Effector CD8-positive, alpha-beta T cell (primary cell): ENCODE measurements at regions not wholly inside any gene's neighbourhood (a gene's known extent, or its start where the extent isn't known, plus 50 kb on each side); places are given as distances from the start of the nearest gene placed in this dataset.
"Not testable (repeated sequence)": the region's sequence is repeated elsewhere in the genome, so short reads cannot be mapped to it uniquely, and the experiment has no call there.

Source experiments
- DNase-seq: peaks from one replicate; lab custom pipeline; 2025; lab: John Stamatoyannopoulos, UW

DNA sequence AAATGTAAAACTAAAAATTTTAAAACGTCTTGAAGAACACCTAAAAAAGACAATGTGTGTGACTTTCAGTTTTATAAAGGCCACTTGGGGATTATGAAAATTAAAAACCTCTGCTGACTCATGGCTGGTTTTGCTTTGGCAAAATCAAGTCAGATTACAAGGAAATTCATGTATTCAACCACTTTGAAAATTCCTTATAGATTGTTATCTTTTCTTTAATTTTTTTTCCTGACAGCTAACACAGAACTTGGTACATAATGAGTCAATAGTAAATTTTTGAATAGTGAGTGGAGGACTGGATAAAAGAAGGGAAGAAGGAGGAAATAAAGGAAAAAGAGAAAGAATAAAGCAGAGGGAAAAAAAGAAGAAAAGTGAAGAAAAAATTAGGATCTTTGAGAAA lies 1774.7 kb upstream of the ACO1 start:
- DNase-seq: no peak

DNA sequence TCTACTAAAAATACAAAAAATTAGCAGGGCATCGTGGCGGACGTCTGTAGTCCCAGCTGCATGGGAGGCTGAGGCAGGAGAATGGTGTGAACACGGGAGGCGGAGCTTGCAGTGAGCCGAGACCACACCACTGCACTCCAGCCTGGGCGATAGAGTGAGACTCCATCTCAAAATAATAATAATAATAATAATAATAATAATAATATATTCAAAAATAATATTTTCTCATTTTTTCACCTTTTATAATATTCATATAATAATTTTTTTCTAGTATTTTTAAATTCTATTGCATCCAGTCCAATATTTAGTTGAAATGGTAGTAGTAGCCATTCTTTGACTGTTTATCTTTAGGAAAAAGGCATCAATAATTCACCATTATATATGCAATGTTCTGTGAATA lies 1767.7 kb upstream of the ACO1 start:
- not testable (repeated sequence) for DNase-seq

DNA sequence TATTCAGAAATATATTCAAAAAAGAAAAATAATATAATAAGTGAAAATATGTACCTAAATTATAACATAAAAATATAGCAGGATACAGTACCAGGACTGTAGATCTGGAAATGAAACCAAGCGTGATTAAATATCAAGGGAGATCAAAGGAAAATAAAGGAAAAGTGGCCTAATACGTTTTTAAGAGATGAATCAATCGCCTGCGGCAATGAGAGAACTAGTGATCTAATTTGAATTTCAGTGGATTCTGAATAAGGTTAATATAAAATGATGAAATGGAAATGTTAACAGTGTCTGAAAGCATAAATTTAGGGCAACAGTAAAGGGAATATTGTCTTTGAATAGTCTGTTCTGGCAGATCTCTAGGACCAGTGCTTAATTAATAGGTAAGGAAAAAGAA lies 1761.9 kb upstream of the ACO1 start:
- DNase-seq: no peak

DNA sequence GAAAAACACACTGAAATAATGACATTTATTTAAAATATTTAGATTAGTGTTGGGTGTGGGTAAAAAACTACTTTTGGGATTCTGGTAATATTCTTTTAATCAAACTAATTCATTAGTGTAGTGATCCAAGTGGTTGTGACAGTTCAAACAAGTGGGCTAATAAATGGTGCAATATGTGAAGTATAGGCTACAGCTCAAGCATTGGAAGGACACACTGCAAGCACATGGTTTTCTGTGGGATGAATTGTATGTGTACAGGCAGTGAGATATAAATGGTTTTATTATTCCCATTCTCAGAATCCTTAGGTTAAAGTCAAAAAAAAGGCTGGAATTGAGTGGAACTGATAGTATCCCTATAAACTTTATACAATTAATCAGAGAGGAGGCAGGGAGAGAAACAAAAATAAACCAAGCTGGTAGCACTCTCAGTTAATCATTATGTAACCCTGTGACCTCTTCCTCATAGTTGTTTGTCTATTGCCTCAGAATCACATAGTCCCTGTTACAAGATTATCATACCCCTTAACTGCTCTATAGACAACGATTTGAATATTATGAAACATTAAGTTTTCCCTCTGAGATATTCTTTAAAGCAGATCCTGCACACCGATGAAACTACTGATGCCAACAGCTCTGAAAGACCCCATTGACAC lies 1755.4 kb upstream of the ACO1 start:
- no peak for DNase-seq

DNA sequence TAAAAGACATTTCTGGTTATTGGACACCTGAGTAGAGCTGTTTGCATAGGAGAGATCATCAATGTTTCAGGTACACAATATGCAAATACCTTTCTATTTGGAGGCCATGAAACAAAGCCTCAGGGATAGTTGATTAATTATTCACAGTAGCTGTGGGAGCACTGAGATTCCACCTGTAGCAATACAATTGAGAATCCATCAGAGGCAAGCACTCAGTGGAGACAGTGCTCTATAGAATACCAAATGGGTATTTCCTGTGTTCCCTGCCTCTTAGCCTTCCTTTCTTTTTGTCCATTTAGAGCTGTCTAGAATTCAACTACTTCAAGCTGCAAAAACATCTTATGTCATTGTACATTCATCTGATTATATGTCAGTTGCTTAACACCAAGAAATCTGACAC lies 1754.0 kb upstream of the ACO1 start:
- DNase-seq: no peak

DNA sequence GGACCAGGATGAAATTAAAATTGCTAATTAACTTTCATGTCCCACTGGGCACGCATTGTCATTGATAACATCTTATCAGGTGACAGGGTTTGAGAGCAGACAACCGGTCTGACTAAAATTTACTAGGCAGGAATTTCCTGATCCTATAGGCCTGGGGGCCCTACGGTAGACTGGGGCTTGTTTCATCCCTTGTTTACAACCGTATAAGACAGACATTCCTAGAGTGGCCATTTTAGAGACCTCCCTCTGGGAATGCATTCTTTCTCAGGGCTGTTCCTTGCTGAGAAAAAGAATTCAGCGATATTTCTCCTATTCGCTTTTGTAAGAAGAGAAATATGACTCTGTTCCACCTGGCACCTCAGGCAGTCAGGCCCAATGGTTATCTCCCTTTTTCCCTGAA lies 1737.8 kb upstream of the ACO1 start:
- not testable (repeated sequence) for DNase-seq

DNA sequence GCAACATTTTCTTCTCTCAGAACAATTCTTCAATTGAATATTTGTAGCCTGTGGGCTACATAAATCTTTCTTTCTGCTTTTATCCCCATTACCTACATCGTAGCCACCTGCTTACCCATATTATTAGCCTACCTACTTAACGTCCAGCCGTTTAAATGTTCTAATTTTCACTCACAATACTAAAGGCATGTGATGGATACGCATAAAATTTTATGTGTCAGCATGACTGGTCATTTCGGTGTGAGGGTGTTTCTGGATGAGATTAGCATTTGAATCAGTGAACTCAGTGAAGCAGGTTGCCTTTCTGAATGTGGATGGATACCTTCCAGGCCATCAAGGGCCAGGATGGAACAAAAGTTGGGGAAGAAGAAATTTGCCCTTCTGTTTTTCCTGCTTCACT lies 1722.5 kb upstream of the ACO1 start:
- DNase-seq: no peak

DNA sequence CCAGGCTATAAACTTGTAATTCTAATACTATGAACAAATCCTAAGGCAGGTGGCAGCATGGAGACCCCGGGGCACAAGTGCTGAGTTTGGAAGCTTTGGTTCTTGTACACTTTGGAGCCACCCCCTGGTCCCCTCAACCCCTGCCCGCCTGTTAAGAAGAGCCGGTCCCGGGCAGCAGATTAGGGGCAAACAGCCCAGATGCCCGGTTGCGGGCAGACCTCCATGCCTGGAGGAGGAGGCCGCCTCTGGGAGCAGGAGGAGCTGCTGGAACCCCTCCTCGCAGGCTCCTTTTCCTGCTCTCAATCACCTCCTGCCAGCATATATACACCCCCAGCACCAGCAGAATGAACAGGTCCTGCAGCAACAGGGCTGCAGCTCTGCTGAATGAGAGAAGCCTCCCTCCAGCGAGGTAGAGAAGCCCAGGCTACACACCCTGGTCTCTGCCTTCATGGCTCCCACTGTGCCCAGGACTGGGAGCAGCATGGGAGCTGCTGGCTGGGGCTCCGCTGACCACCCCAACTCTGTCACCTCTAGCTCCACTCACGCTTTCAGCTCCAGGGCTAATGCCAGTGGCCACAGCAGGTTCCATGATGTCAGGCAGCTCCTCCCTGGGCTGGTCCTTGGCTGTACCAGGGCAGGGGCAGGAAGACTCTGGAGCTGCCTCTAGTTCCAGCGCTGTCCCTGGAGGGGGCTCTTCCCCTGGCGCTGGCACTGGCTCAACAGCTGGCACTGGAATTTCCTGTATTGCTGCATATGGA lies 1713.5 kb upstream of the ACO1 start:
- no peak for DNase-seq

DNA sequence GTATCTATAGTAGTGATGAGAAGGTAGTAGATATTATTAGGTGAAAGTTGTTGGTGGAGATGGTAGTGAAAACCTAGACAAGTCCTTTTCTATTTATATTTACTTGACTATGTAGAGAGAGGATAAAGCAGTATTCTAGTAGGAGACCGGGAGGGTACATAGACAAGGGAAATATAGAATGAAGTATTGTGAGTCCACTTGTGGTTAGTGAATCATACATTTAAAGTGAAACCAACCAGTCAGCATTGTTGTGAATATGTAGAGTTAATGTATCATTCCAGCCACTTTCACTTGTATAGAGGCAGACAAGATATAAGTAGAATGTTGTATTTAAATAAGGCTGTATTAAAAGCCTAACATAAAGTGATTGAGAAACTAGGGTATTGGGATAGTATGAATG lies 1711.3 kb upstream of the ACO1 start:
- no peak for DNase-seq

DNA sequence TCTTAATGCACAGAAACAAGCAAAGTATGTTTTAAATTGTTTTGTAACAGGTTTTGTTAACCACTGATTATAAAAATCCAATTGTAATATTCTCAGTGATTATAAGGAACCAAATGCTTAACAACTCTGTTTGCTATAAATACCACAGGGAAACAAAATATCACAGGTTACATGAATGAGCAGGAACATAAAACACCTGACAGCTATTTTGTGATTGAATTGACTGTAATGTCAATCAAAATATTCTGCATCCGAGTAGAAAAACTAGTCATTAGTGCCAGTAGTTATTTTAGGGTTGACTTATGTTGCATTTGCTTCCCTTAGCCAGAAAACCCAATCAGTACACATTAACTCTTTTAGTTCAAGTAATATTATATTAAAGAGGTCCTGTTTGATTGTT lies 1707.8 kb upstream of the ACO1 start:
- no peak for DNase-seq

DNA sequence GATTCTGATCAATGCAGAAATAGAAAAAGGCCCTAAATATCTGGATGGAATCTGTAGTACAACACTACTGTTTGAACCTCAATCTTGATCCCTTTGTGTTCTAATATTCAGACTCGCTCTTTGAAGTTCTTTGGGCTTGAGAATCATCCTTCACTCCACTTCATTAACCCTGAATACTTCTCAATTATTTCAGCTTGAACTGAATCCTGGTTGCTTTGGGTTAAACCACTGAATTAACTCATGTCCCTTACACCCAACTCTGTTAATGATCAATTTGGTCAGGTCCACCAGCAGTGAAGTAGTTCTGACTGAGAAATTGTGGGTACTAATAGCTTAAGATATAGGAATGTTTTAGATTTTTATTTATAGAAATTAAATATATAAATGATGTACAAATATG lies 1707.2 kb upstream of the ACO1 start:
- no peak for DNase-seq

DNA sequence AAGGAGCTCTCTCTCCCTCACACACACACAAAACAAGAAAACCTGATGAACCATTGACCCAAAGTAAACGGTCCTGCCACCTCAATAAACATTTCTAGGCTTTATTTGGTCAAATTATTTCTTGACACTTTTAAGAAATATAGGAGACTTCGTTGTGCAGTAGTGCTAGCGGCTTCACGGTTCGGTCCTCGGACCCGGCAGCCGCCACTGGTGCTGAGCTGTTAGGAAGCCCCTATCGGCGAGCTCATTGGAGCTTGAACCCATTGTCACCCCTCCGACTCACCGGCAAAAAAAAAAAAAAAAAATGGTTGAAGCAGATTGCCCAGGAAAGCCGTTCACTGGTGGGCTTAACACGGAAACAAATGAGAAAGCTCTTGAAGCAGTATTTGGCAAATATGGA lies 1695.6 kb upstream of the ACO1 start:
- no peak for DNase-seq

DNA sequence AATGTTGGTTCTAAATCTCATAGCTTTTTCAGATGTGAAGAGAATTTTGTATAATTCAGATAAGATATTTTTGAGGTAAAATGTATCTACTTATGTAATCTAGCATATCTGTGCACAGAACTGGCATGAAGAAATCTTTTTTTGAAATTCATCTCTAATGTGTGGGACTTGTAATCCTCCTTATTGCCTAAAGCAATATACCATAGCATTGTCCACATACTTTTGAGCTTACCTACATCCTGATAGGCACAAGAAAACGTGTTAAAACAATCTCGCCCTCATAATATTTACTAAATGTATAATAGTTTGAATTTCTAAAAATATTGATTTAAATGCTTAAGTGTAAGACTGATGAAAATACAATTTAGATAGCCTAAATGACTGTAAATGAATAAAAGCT lies 1686.5 kb upstream of the ACO1 start:
- no peak for DNase-seq

DNA sequence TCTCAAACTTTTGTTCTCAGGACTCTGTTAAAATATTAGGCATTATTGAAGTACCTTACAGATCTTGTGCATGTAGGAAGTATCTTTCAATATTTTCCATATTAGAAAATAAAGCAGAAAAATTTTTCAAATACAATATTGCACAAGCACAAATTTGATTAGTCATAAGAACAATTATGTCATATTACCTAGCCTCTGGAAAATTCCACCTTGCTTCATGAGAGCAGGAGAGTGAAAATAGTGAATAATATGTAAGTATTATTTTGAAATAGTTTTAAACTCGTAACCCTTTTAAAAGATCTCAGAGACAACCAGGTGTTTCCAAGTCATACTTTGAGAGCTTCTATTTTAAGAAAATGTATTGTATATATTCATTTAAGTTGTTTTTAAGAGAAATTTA lies 1672.9 kb upstream of the ACO1 start:
- no peak for DNase-seq

DNA sequence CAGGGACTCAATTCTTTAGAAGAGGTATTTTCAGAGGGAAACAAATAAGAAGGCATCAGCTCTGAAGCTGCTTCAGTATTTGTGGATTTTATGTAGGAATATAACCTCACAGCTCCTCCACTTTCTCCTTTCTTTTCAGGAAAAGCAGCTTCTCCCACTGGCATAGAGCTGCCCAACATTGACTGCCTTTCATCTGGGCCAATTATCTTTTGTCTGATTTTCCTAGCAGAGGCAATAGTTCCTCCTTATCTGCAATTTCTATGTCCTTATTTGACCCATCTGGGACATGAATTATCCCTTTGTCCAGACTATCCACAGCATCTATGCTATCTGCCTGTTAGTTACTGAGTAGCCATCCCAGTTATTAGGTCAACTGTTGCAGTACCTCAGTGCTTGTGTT lies 1671.2 kb upstream of the ACO1 start:
- DNase-seq: no peak

DNA sequence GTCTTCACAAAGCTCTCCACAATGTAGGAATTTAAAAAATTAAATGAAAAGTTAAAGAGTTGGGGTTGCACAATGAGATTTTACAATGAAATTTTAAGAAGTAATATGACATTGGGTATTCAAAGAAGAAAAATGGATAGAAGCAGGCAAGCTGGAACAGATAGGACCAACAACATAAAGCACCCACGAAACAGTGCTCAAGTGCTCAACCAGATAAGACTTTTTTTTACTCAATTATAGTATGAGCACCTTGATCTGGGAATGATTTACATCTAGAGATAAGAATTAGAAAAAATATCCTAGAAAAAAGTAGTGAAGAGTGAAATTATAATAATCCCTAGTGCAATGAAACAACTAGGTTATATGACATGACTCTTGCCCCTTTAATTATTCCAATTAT lies 1670.1 kb upstream of the ACO1 start:
- no peak for DNase-seq

DNA sequence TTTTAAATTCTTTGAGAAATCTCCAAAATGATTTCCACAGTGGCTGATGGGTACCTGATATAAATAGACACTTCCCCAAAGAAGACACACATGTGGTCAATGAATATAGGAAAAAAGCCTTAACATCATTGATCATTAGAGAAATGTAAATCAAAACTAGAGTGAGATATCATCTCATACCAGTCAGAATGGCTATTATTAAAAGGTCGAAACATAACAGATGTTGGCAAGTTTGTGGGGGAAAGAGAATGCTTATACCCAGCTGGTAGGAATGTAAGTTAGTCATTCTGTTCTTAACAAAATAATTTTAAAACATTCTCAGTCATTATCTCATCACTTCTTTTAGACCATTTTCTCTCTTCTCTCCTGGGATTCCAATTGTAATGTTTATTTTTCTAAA lies 1666.0 kb upstream of the ACO1 start:
- no peak for DNase-seq

DNA sequence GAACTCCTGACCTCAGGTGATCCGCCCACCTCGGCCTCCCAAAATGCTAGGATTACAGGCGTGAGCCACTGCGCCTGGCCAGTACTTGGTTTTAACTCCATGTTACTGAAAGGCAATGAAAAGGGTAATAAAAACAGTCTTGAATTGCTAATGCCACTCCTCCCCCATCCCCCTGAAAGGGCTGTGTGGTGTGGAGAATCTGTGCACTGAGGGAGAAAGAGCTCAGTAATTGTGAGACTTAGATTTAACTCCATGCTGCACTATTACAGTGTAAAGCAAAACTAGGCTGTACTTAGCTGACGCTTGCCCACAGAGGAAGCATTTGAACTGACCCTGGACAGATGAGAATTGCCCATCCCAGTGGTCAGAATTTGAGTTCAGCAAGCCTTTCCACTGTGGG lies 1662.4 kb upstream of the ACO1 start:
- DNase-seq: no peak

DNA sequence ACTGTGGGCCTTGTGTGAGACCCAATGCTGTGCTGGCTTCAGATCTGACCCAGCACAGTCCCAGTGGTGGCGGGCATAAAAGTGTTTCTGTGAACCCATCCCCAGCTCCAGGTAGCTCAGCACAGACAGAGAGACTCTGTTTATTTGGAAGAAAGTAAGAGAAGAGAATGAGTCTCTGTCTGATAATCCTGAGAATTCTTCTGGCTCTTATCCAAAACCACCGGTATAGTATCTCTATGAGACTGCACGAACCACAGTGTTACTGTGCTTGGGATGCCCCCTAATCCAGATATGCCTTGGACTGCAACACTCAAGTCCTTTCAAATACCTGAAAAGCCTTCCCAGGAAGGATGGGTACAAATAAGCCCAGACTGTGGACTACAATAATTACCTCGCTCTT lies 1660.8 kb upstream of the ACO1 start:
- DNase-seq: no peak

DNA sequence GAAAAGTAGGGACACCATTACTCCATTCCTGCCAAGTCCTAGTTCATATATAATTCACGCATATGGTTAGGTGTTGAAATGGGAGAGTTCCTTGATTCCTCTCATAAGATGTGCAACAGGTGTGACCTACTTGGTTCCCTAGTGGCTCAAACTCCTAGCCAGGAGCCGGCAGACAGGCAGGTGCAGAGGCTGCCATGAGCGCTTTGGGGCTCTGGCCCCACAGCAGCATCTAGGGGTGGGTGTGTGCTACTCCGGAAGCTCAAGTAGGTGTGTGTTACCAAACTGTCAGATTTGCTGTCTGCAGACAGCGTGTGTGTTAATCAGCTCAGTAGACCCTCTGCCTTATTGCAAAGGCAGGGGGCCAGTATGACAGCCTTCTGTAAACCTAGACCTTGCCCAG lies 1652.4 kb upstream of the ACO1 start:
- DNase-seq: no peak

DNA sequence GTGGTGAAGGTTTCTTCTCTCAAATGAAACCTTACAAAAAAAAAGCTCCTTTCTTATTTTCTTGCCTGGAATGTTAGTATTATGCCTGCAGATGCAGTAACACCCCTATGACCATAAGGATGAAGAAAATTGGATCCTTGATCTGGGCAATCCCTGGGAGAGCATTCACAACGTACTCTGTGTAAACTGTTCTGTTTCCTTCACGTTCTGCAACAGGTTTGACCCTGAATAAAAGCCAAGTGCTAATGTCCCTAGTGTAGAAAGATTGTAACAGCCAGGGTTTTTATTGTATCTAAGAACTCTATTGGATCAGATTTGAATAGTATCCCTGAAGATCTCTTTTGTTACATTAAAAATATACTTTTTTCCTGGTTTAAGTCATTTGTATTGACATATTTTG lies 1639.6 kb upstream of the ACO1 start:
- no peak for DNase-seq

DNA sequence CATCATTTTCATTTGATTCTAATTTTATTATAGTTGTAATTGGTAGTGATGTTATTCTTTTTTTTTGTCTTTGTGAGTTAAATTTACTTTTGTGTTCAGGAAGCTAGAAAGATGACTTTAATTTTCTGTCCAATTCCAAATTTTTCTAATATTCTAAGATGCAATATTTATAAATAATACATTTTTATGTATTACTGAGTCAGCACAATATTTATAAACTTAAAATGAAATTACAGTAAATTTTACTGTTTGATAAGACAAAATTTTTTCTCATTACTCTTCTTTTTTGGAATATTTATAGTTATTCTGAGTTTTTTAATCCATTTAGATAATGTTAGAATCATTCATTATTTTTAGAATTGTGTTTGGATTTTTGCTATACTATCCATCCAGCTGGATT lies 1637.9 kb upstream of the ACO1 start:
- DNase-seq: no peak

DNA sequence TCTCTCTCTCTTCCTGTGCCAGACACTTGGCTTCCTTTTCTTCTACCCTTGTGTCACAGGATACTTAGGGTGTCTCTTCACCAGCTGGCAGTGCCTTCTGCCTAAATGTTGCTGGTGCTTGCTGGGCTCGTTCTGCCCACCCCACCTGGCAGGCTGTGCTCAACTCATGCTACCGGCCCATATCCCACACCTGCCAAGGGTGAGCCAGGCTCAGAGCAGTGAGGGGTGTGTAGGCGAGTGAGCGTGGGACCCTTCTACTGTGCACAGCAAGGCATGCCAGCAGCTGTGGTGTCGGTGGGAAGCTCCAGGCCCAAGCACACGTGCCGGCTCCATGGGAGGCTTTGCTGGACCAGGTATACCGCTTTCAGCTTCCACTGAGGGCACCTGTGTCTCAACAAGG lies 1626.7 kb upstream of the ACO1 start:
- DNase-seq: no peak
